Heart left ventricle (tissue), 16 donors: ENCODE measurements at regions not wholly inside any gene's neighbourhood (a gene's known extent, or its start where the extent isn't known, plus 50 kb on each side); places are given as distances from the start of the nearest gene placed in this dataset.

Source experiments
- ATAC-seq, 4 donors: fragments of 200-7000 bp; cut with Tn5 transposase; one replicate each; pipeline ENCODE4 v1.9.1; 2020 to 2022; ENCODE audit warnings: moderate library complexity in 4 of 4, mild to moderate bottlenecking in 3 of 4, moderate number of reproducible peaks in 1 of 4
- DNase-seq, 5 donors: peaks; one replicate each; pipeline ENCODE4 v3.0.0-alpha.2; 2020
- H3K27ac ChIP-seq, 12 donors: fragments of 200-600 bp; sonication (generic) in 4 of 12; one replicate each; pipeline versions ENCODE4 v1.5.0 to v1.8.0; 2016 to 2022; ENCODE audit warnings: mild to moderate bottlenecking in 2 of 12
- H3K27me3 ChIP-seq, 9 donors: fragments of 200-600 bp; sonication (generic) in 2 of 9; one replicate each; pipeline versions ENCODE4 v1.5.1 to v1.8.0; 2016 to 2022; ENCODE audit warnings: mild to moderate bottlenecking in 3 of 9
- H3K36me3 ChIP-seq, 9 donors: fragments of 200-600 bp; sonication (generic) in 2 of 9; one replicate each; pipeline versions ENCODE4 v1.5.0 to v1.8.0; 2018 to 2022; ENCODE audit warnings: mild to moderate bottlenecking in 2 of 9
- H3K4me1 ChIP-seq, 12 donors: fragments of 200-600 bp; sonication (generic) in 4 of 12; one replicate each; pipeline versions ENCODE4 v1.5.0 to v1.8.0; 2016 to 2022; ENCODE audit warnings: mild to moderate bottlenecking in 3 of 12
- H3K4me3 ChIP-seq, 12 donors: fragments of 200-600 bp; sonication (generic) in 4 of 12; one replicate each; pipeline versions ENCODE4 v1.5.0 to v1.8.0; 2017 to 2022; ENCODE audit warnings: mild to moderate bottlenecking in 9 of 12, moderate library complexity in 4 of 12
- H3K9me3 ChIP-seq, 12 donors: fragments of 200-600 bp; sonication (generic) in 4 of 12; one replicate each; pipeline versions ENCODE4 v1.5.0 to v1.8.0; 2016 to 2022; ENCODE audit warnings: mild to moderate bottlenecking in 1 of 12
- POLR2A ChIP-seq, 2 donors: fragments of 450-650 bp; IDR thresholded peaks; one replicate each; pipeline ENCODE4 v1.6.1; 2017; ENCODE audit warnings: antibody characterized with exemption in 2 of 2, mild to moderate bottlenecking in 2 of 2, moderate library complexity in 2 of 2
- WGBS, 4 donors: extraction: QIAGEN DNeasy Blood & Tissue Kit in 2 of 4; methylation state at CpG; one replicate each; pipeline versions ENCODE4 v1.1.5 to v1.1.7; 2013 to 2018; 5-methylcytosine and 5-hydroxymethylcytosine counted together
- intact Hi-C, 10 donors: fragments of 100-400 bp; cut with DNase I; formaldehyde crosslinking; loops; one replicate each; pipeline versions ENCODE4 v1.11.1 to v1.14.2; 2022
- TF ChIP-seq, protein P1 (sequence below), 12 donors: fragments of 200-600 bp; sonication (generic) in 4 of 12; IDR thresholded peaks; one replicate each; pipeline versions ENCODE4 v1.5.0 to v1.8.0; 2018 to 2022; ENCODE audit warnings: antibody characterized with exemption in 12 of 12, mild to moderate bottlenecking in 5 of 12
- donor health status: ischemic (EF 13 %, LVEDD 7.1; RV severe dilation, severe dysfunction).
- donor health status: healthy with polysubstance abuse.
- donor health status: DM: no; HTN: yes; CAD: no.
- donor health status: DM: no; HTN: no; CAD: no.
- donor health status: ischemic (EF 25% LVEDD 6.9; RV normal size, moderate dysfunction).
- donor health status: ischemic (EF 25% LVEDD 5.7; RV mildly dilated, moderate dysfunction).
- donor health status: healthy.
- donor health status: DM: yes; HTN: yes; CAD: no.
- donor health status: ischemic (EF 35%, LVEDD 5.7; RV mildly dilated, moderate dysfunction).
- donor health status: nonischemic (EF 11% LVEDD 7.7; RV severe dilation, severe dysfunction).
- donor health status: DM: yes; HTN: yes; CAD: no.
- donor health status: PGD.
- donor health status: ischemic (EF 29% LVEDD 5.4; RV normal size, mild dysfunction).
- donor health status: nonischemic (EF 23%, LVEDD 6.1; RV moderate dilation, normal function).

DNA sequence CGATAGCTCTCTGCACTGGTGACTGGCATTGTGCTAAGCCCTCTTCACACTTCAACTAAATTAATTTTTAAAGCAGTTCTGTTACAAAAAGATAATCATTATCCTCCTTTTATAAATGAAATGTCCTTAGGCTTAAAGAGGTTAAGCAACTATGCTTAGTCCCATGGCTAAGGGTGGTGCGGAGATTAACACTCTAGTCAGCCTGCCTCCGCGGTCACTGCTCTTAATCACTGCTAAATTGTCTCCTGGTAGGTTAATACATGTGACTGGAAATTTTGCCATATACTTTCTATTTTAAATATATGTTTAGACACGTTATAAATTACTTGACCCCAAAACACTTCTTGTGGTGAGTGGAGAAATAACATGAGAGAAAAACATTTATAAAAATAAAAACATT, 473.7 kb downstream of the CENPC start:
- no peak overlapping the region for H3K27ac ChIP-seq
- H3K4me1 ChIP-seq: no peaks in the 10 kb centered on the region
- no peak for TF ChIP-seq POLR2A (IDR thresholded peaks at IDR 0.05)
- TF ChIP-seq, protein P1, sequence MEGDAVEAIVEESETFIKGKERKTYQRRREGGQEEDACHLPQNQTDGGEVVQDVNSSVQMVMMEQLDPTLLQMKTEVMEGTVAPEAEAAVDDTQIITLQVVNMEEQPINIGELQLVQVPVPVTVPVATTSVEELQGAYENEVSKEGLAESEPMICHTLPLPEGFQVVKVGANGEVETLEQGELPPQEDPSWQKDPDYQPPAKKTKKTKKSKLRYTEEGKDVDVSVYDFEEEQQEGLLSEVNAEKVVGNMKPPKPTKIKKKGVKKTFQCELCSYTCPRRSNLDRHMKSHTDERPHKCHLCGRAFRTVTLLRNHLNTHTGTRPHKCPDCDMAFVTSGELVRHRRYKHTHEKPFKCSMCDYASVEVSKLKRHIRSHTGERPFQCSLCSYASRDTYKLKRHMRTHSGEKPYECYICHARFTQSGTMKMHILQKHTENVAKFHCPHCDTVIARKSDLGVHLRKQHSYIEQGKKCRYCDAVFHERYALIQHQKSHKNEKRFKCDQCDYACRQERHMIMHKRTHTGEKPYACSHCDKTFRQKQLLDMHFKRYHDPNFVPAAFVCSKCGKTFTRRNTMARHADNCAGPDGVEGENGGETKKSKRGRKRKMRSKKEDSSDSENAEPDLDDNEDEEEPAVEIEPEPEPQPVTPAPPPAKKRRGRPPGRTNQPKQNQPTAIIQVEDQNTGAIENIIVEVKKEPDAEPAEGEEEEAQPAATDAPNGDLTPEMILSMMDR (IDR thresholded peaks at IDR 0.05): no peak
- 81 to 85% (median 84%) methylated on average over 5 of the region's 5 CpGs for WGBS, 4 donors
- no peaks in the 10 kb centered on the region for H3K36me3 ChIP-seq
- intact Hi-C loops: no loop called here
- H3K4me3 ChIP-seq: no peak overlapping the region
- H3K9me3 ChIP-seq: peaks cover 0 to 10% (median 0%) of the 10 kb centered on the region in 12 donors
- DNase-seq (no peak), ATAC-seq (no peak)
- no peaks in the 10 kb centered on the region for H3K27me3 ChIP-seq

DNA sequence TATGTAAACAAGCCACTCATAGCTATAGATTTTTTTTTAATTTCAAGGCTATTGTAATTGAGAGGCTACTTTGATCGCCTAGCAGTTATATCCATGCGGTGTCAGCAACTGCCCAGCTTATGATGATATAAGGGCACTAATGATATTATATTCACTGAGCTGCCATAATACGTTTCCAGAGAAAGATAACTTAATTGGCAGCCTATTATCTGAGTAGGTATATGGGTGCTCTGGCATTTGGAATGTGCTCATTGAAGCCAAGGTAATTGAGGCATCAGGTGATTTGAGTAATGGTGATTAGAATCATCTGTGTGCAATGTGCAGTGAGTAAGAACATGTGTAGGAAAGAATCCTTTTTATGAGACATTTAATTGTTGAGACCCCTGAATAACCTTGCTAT, 490.0 kb downstream of the CENPC start:
- 75 to 81% (median 77%) methylated on average over 3 of the region's 3 CpGs for WGBS, 4 donors
- Histone ChIP-seq H3K36me3 (no peaks in the 10 kb centered on the region), H3K27me3 (no peaks in the 10 kb centered on the region), H3K4me3 (no peak overlapping the region), H3K4me1 (no peaks in the 10 kb centered on the region), H3K27ac (no peak overlapping the region), H3K9me3 (peaks cover 0 to 2% (median 0%) of the 10 kb centered on the region in 12 donors)
- no peak for TF ChIP-seq POLR2A (IDR thresholded peaks at IDR 0.05)
- TF ChIP-seq, protein P1 (IDR thresholded peaks at IDR 0.05): no peak
- ATAC-seq (no peak), DNase-seq (no peak)
- intact Hi-C loops: no loop called here

DNA sequence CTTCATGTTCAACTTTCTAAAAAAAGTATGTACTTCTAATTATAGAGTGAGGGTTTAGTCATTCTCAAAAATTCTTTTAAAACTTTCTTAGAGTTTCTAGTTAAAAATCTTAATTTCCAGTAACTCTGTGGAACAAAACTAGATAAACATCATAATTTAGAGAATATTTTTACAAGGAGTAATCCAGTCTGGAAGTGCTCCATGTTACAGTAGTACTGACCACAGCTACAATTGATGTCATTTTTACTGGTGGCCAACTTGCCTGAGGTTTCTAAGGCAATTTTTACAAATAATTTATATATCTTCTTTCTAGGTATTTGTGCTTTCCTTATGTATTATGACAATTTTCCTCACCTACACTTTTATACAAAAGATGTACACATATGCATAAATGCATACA, 490.4 kb downstream of the CENPC start:
- no peaks in the 10 kb centered on the region for H3K9me3 ChIP-seq
- ATAC-seq (no peak), DNase-seq (no peak)
- no peaks in the 10 kb centered on the region for H3K4me1 ChIP-seq
- H3K27me3 ChIP-seq: no peaks in the 10 kb centered on the region
- no peak overlapping the region for H3K27ac ChIP-seq
- TF ChIP-seq, protein P1 (IDR thresholded peaks at IDR 0.05): no peak
- TF ChIP-seq POLR2A (IDR thresholded peaks at IDR 0.05): no peak
- no peak overlapping the region for H3K4me3 ChIP-seq
- H3K36me3 ChIP-seq: no peaks in the 10 kb centered on the region
- intact Hi-C loops: no loop called here

DNA sequence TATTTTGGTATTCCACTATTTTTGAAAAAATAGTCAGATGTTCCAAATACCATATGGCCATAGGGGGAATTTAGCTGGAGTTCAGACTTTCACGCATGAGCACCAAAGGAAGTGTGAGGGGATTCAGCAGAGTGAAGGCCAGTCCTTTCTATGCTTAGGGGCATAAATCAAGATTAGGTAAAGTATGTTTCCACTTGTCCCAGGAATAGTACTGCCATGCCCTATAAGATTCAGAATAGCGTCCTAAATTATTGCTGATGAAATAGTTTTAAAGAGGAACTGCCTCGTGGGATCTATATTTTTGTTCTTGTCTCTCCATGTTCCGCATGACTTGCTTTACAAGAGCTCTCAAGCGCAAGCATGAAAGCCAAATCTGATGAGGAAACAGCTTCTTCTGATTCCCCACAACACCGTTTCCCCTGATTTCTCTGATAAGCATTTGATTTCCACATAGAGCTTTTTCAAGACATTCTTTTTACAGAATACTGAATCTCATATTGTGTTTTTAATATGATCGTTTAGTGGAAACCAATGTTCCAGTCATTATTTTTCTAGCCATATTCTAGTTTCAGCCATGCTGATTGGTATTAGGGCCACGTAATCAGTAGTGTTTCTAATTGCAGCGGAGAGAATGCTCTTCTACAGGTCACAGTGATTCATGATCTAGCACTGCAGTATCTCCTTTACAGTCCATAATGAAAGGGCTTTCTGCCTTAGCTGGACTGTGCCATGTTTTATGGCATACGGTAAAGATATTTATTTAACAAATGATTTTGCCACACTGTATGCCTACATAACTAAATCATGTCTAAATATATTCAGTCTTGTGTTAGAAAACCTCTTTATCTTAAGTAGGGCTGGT, 492.3 kb downstream of the CENPC start:
- no peak overlapping the region for H3K4me3 ChIP-seq
- no peaks in the 10 kb centered on the region for H3K4me1 ChIP-seq
- H3K27me3 ChIP-seq: no peaks in the 10 kb centered on the region
- ATAC-seq (no peak), DNase-seq (no peak)
- no peak for TF ChIP-seq POLR2A (IDR thresholded peaks at IDR 0.05)
- TF ChIP-seq, protein P1 (IDR thresholded peaks at IDR 0.05): no peak
- H3K27ac ChIP-seq: no peak overlapping the region
- no peaks in the 10 kb centered on the region for H3K9me3 ChIP-seq
- 76 to 85% (median 83%) methylated on average over 10 of the region's 10 CpGs for WGBS, 4 donors
- no peaks in the 10 kb centered on the region for H3K36me3 ChIP-seq
- intact Hi-C loops: no loop called here
